ENCODE measurements at regions not wholly inside any gene's neighbourhood (a gene's known extent, or its start where the extent isn't known, plus 50 kb on each side); places are given as distances from the start of the nearest gene placed in this dataset.
A peak's percentile ranks its signal among the peaks of the same experiment; 100 is the strongest.

GRCh38 chr6:164266851-164267250 is 852.3 kb downstream of the QKI start:
- DNase-seq = no peak

- DNase-seq = no peak
These were observed 847.8 kb downstream of the QKI start for GRCh38 chr6:164262348-164262747.

GRCh38 chr6:164258421-164258820 is 843.9 kb downstream of the QKI start:
- no peak for DNase-seq

- DNase-seq = no peak
These were observed 838.4 kb downstream of the QKI start for GRCh38 chr6:164252948-164253347.

- no peak for DNase-seq
These were observed 837.8 kb downstream of the QKI start for GRCh38 chr6:164252291-164252690.

GRCh38 chr6:164247106-164247505 is 832.6 kb downstream of the QKI start:
- no peak for DNase-seq

GRCh38 chr6:164246082-164246481 is 831.6 kb downstream of the QKI start:
- no peak for DNase-seq

- no peak for DNase-seq
These were observed 829.4 kb downstream of the QKI start for GRCh38 chr6:164243949-164244348.

GRCh38 chr6:164243012-164243610 is 828.6 kb downstream of the QKI start:
- DNase-seq = no peak

- no peak for DNase-seq
These were observed 816.3 kb downstream of the QKI start for GRCh38 chr6:164230804-164231203.

- no peak for DNase-seq
These were observed 815.7 kb downstream of the QKI start for GRCh38 chr6:164230259-164230658.

- DNase-seq = no peak
These were observed 815.2 kb downstream of the QKI start for GRCh38 chr6:164229716-164230115.

- no peak for DNase-seq
These were observed 813.5 kb downstream of the QKI start for GRCh38 chr6:164227952-164228522.

GRCh38 chr6:164216839-164217238 is 802.3 kb downstream of the QKI start:
- no peak for DNase-seq

- DNase-seq = peak in 1 of 2 experiments; percentile 78
These were observed 801.9 kb downstream of the QKI start for GRCh38 chr6:164216368-164216767.

- DNase-seq = no peak
These were observed 799.5 kb downstream of the QKI start for GRCh38 chr6:164214066-164214465.

- no peak for DNase-seq
These were observed 796.7 kb downstream of the QKI start for GRCh38 chr6:164211254-164211653.

GRCh38 chr6:164210783-164211182 is 796.3 kb downstream of the QKI start:
- no peak for DNase-seq

- DNase-seq = no peak
These were observed 795.8 kb downstream of the QKI start for GRCh38 chr6:164210323-164210722.

- DNase-seq = no peak
These were observed 793.9 kb downstream of the QKI start for GRCh38 chr6:164208371-164208770.

- no peak for DNase-seq
These were observed 792.4 kb downstream of the QKI start for GRCh38 chr6:164206807-164207423.

GRCh38 chr6:164200071-164200470 is 785.6 kb downstream of the QKI start:
- no peak for DNase-seq

- DNase-seq = peak in 1 of 2 experiments; percentile 37
These were observed 781.4 kb downstream of the QKI start for GRCh38 chr6:164195942-164196281.

- DNase-seq = peak; percentile 8 to 37
These were observed 780.9 kb downstream of the QKI start for GRCh38 chr6:164195278-164195941.

All from NCI-H2081 (cell line).